A549 (cell line): ENCODE measurements at regions not wholly inside any gene's neighbourhood (a gene's known extent, or its start where the extent isn't known, plus 50 kb on each side); places are given as distances from the start of the nearest gene placed in this dataset.

Source experiments
- ATAC-seq, 2 experiments: fragments of 200-7000 bp in 1 of 2; fragments of >200 bp in 1 of 2; cut with Nextera tagmentation in 1 of 2; cut with Tn5 transposase in 1 of 2; 3 replicates each; pipeline versions ENCODE4 v1.8.0 to v1.9.1; 2018 to 2020; ENCODE audit warnings: mild to moderate bottlenecking in 1 of 2, moderate library complexity in 1 of 2
- CTCF ChIA-PET: fragments of 300-600 bp; sonication (Branson Sonifier 250); formaldehyde crosslinking; extraction: SDS; loops from one replicate; lab custom pipeline; 2021; ENCODE audit warnings: antibody characterized with exemption, inconsistent platforms; lab: Yijun Ruan, JAX
- POLR2A ChIA-PET: fragments of 350-600 bp; formaldehyde crosslinking; extraction: SDS; loops from one replicate; lab custom pipeline; 2021; ENCODE audit warnings: antibody characterized with exemption, inconsistent platforms; lab: Yijun Ruan, JAX
- DNase-seq, 2 experiments: peaks; one replicate each; pipeline versions ENCODE4 v3.0.0 to v3.0.0-alpha.2; 2011 to 2016; ENCODE audit warnings: low read depth in 1 of 2, low spot score in 1 of 2
- FAIRE-seq: peaks from 2 replicates; lab custom pipeline; 2011; peaks lifted over from hg19 to GRCh38; lab: Jason Lieb, UNC
- H3K27ac ChIP-seq, 2 experiments: fragments of >200 bp; sonication (Bioruptor Twin); formaldehyde crosslinking; 3 replicates each; pipeline ENCODE4 v1.5.1; 2016 to 2017
- H3K4me1 ChIP-seq: fragments of >200 bp; sonication (Bioruptor Twin); formaldehyde crosslinking; 3 replicates; pipeline ENCODE4 v1.6.1; 2016
- H3K4me2 ChIP-seq: fragments of >200 bp; sonication (Bioruptor Twin); formaldehyde crosslinking; 3 replicates; pipeline ENCODE4 v1.6.1; 2016
- H3K4me3 ChIP-seq: fragments of >200 bp; sonication (Bioruptor Twin); formaldehyde crosslinking; 3 replicates; pipeline ENCODE4 v1.5.1; 2016
- H3K9me3 ChIP-seq: fragments of >200 bp; sonication (Bioruptor Twin); formaldehyde crosslinking; 3 replicates; pipeline ENCODE4 v1.6.1; 2016
- BHLHE40 ChIP-seq: IDR thresholded peaks from 2 replicates; pipeline ENCODE4 v1.6.1; 2012; ENCODE audit warnings: low read depth, low read length, inconsistent platforms
- CBX8 ChIP-seq: fragments of 200-600 bp; sonication (generic); IDR thresholded peaks from 2 replicates; pipeline ENCODE4 v1.6.1; 2016
- E2F6 ChIP-seq: IDR thresholded peaks from 2 replicates; pipeline ENCODE4 v1.6.1; 2012; ENCODE audit warnings: low read depth, borderline replicate concordance
- ELK1 ChIP-seq: fragments of 150-350 bp; IDR thresholded peaks from 2 replicates; pipeline ENCODE4 v1.6.1; 2014; ENCODE audit warnings: low read depth, mild to moderate bottlenecking, low read length
- EP300 ChIP-seq, 2 experiments: fragments of >200 bp; sonication (Bioruptor Twin); formaldehyde crosslinking; IDR thresholded peaks; 2 replicates in 1 of 2; 3 replicates in 1 of 2; pipeline ENCODE4 v1.6.1; 2016 to 2017
- GATA3 ChIP-seq: IDR thresholded peaks from 2 replicates; pipeline ENCODE4 v1.6.1; 2012; ENCODE audit warnings: borderline replicate concordance
- HES2 ChIP-seq: fragments of >200 bp; sonication (Bioruptor Twin); formaldehyde crosslinking; IDR thresholded peaks from 2 replicates; pipeline ENCODE4 v1.6.1; 2016
- HMGXB4 ChIP-seq: fragments of 250-450 bp; sonication (Bioruptor Pico); IDR thresholded peaks from 2 replicates; pipeline ENCODE4 v1.5.0; 2021; ENCODE audit warnings: mild to moderate bottlenecking, moderate library complexity, borderline replicate concordance
- MAFK ChIP-seq: fragments of 450-650 bp; IDR thresholded peaks from 2 replicates; pipeline ENCODE4 v1.6.1; 2014; ENCODE audit not compliant: partially characterized antibody
- PBX3 ChIP-seq: IDR thresholded peaks from 2 replicates; pipeline ENCODE4 v1.6.1; 2012
- PHF8 ChIP-seq: fragments of 200-600 bp; sonication (generic); IDR thresholded peaks from 2 replicates; pipeline ENCODE4 v1.6.1; 2016; ENCODE audit warnings: low read depth, mild to moderate bottlenecking, antibody characterized with exemption, moderate library complexity, borderline replicate concordance
- RAD21 ChIP-seq, 2 experiments: fragments of >200 bp in 1 of 2; sonication (Bioruptor Twin) in 1 of 2; formaldehyde crosslinking in 1 of 2; IDR thresholded peaks in 1 of 2; conservative IDR thresholded peaks in 1 of 2; 2 replicates in 1 of 2; 3 replicates in 1 of 2; pipeline ENCODE4 v1.6.1; 2012 to 2018; ENCODE audit warnings: inconsistent platforms in 1 of 2
- RARB ChIP-seq: fragments of 250-450 bp; sonication (Bioruptor Pico); IDR thresholded peaks from 2 replicates; pipeline ENCODE4 v1.8.0; 2021; ENCODE audit warnings: mild to moderate bottlenecking, moderate library complexity
- REST ChIP-seq: fragments of 200-600 bp; sonication (generic); IDR thresholded peaks from 2 replicates; pipeline ENCODE4 v1.6.1; 2016; ENCODE audit warnings: antibody characterized with exemption, mild to moderate bottlenecking, moderate library complexity
- RFX5 ChIP-seq: fragments of 450-650 bp; IDR thresholded peaks from 2 replicates; pipeline ENCODE4 v1.7.1; 2014; ENCODE audit warnings: antibody characterized with exemption, mild to moderate bottlenecking, moderate library complexity
- RNF2 ChIP-seq: fragments of 200-600 bp; sonication (generic); IDR thresholded peaks from 2 replicates; pipeline ENCODE4 v1.6.1; 2016; ENCODE audit warnings: low read depth, mild to moderate bottlenecking, antibody characterized with exemption, moderate library complexity, borderline replicate concordance
- SREBF2 ChIP-seq: fragments of 450-650 bp; IDR thresholded peaks from 2 replicates; pipeline ENCODE4 v1.6.1; 2014; ENCODE audit warnings: mild to moderate bottlenecking, moderate library complexity
- TFCP2L1 ChIP-seq: fragments of 250-450 bp; sonication (Bioruptor Pico); IDR thresholded peaks from 2 replicates; pipeline ENCODE4 v1.5.0; 2021; ENCODE audit warnings: mild to moderate bottlenecking
- WGBS: methylation state at CpG from one replicate; pipeline ENCODE4 v1.1.6; 2017; ENCODE audit errors: missing lambda C conversion rate; 5-methylcytosine and 5-hydroxymethylcytosine counted together
- TF ChIP-seq, protein P1 (sequence below): fragments of >200 bp; sonication (Bioruptor Twin); formaldehyde crosslinking; IDR thresholded peaks from 3 replicates; pipeline ENCODE4 v1.6.1; 2016

GRCh38 chr5:13627673-13628454 is 316.6 kb downstream of the DNAH5 start:
- WGBS = 14% methylated on average over 3 of the region's 3 CpGs
- FAIRE-seq (no peak), ATAC-seq (no peak), DNase-seq (no peak)
- TF ChIP-seq MAFK = peak; percentile 88
- TF ChIP-seq, protein P1, sequence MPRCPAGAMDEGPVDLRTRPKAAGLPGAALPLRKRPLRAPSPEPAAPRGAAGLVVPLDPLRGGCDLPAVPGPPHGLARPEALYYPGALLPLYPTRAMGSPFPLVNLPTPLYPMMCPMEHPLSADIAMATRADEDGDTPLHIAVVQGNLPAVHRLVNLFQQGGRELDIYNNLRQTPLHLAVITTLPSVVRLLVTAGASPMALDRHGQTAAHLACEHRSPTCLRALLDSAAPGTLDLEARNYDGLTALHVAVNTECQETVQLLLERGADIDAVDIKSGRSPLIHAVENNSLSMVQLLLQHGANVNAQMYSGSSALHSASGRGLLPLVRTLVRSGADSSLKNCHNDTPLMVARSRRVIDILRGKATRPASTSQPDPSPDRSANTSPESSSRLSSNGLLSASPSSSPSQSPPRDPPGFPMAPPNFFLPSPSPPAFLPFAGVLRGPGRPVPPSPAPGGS = no peak
- H3K4me3 ChIP-seq = no peak overlapping the region
- no peak overlapping the region for H3K27ac ChIP-seq
- no peak overlapping the region for H3K4me2 ChIP-seq
- H3K4me1 ChIP-seq = peaks cover under 1% of the 10 kb centered on the region; the same call in 1 of the 3 replicates
- no peaks in the 10 kb centered on the region for H3K9me3 ChIP-seq
- POLR2A ChIA-PET = no interaction called here
- CTCF ChIA-PET = interaction anchor here (0.7 kb wide), 1 partner anchor 860 kb away, joined by 3 read pairs; no protein-coding TSS in a partner anchor

- no peak for FAIRE-seq
- ChIA-PET CTCF (interaction anchor here (1.0 kb wide), 1 partner anchor 18 kb away, joined by 3 read pairs; no protein-coding TSS in a partner anchor), POLR2A (no interaction called here)
- WGBS = 55% methylated on average over 1 of the region's 1 CpG
- TF ChIP-seq PHF8 (no peak), CBX8 (no peak), RNF2 (no peak), HES2 (no peak), RARB (CRISPR knock-in tag) (no peak), GATA3 (no peak), RFX5 (no peak), PBX3 (no peak), ELK1 (no peak), E2F6 (no peak), SREBF2 (no peak), REST (no peak), RAD21 (conservative IDR thresholded peaks at IDR 0.05 in 1 of 2, IDR thresholded peaks at IDR 0.05 in 1 of 2) (no peak), BHLHE40 (no peak), TFCP2L1 (CRISPR knock-in tag) (no peak), EP300 (IDR thresholded peaks at IDR 0.05) (no peak), HMGXB4 (no peak)
- Histone ChIP-seq H3K4me1 (no peaks in the 10 kb centered on the region), H3K27ac (no peak overlapping the region), H3K4me2 (no peak overlapping the region), H3K9me3 (no peaks in the 10 kb centered on the region), H3K4me3 (no peak overlapping the region)
- no peak for ATAC-seq
- DNase-seq = no peak
Measured at GRCh38 chr5:13625616-13626198, 318.8 kb downstream of the DNAH5 start.
